Astrocyte (in vitro differentiated cells and primary cell): ENCODE measurements at regions not wholly inside any gene's neighbourhood (a gene's known extent, or its start where the extent isn't known, plus 50 kb on each side); places are given as distances from the start of the nearest gene placed in this dataset.

ENCODE experiments used
- EZH2 ChIP-seq: IDR thresholded peaks from 2 replicates; pipeline ENCODE4 v1.6.1; 2012; ENCODE audit warnings: mild to moderate bottlenecking, low read length, inconsistent platforms; ENCODE audit not compliant: insufficient read depth
- TF ChIP-seq, protein P1 (sequence below): IDR thresholded peaks from 2 replicates; pipeline ENCODE4 v1.5.1; 2011; ENCODE audit warnings: low read depth, mild to moderate bottlenecking, inconsistent platforms, low read length, moderate library complexity; ENCODE audit not compliant: insufficient read depth

DNA sequence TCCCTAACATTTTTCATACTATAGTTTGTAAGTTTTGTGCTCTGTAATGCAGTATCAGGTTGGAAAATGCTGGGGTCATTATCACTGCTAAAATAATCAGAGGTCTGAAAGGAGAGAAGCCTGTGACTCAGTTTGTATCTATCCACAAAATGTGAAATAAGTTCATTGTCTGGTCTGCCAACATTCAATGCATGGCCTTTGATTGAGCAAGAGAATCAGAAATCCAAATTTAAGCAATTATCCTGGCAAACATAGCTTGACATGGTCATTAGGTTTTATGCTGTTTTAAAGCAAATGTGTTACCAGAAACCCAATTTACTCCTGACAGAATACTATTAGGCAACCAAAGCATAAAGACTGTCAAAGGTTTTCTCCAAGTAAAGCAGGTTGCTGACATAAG lies 709.7 kb upstream of the SEMA3D start:
- TF ChIP-seq, protein P1, sequence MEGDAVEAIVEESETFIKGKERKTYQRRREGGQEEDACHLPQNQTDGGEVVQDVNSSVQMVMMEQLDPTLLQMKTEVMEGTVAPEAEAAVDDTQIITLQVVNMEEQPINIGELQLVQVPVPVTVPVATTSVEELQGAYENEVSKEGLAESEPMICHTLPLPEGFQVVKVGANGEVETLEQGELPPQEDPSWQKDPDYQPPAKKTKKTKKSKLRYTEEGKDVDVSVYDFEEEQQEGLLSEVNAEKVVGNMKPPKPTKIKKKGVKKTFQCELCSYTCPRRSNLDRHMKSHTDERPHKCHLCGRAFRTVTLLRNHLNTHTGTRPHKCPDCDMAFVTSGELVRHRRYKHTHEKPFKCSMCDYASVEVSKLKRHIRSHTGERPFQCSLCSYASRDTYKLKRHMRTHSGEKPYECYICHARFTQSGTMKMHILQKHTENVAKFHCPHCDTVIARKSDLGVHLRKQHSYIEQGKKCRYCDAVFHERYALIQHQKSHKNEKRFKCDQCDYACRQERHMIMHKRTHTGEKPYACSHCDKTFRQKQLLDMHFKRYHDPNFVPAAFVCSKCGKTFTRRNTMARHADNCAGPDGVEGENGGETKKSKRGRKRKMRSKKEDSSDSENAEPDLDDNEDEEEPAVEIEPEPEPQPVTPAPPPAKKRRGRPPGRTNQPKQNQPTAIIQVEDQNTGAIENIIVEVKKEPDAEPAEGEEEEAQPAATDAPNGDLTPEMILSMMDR, result no peak
- no peak for TF ChIP-seq EZH2
